GM21360 (cell line): ENCODE measurements at regions not wholly inside any gene's neighbourhood (a gene's known extent, or its start where the extent isn't known, plus 50 kb on each side); places are given as distances from the start of the nearest gene placed in this dataset.

ENCODE experiments used
- ATAC-seq: cut with Tn5 transposase; IDR thresholded peaks from one replicate; pipeline ENCODE4 v1.9.1; 2021; ENCODE audit warnings: mild to moderate bottlenecking, moderate library complexity; ENCODE audit not compliant: unreplicated experiment

GRCh38 chr4:153997516-153997915 is 208.6 kb upstream of the SFRP2 start:
- ATAC-seq: no peak

GRCh38 chr4:153989505-153989904 is 200.6 kb upstream of the SFRP2 start:
- no peak for ATAC-seq

DNA sequence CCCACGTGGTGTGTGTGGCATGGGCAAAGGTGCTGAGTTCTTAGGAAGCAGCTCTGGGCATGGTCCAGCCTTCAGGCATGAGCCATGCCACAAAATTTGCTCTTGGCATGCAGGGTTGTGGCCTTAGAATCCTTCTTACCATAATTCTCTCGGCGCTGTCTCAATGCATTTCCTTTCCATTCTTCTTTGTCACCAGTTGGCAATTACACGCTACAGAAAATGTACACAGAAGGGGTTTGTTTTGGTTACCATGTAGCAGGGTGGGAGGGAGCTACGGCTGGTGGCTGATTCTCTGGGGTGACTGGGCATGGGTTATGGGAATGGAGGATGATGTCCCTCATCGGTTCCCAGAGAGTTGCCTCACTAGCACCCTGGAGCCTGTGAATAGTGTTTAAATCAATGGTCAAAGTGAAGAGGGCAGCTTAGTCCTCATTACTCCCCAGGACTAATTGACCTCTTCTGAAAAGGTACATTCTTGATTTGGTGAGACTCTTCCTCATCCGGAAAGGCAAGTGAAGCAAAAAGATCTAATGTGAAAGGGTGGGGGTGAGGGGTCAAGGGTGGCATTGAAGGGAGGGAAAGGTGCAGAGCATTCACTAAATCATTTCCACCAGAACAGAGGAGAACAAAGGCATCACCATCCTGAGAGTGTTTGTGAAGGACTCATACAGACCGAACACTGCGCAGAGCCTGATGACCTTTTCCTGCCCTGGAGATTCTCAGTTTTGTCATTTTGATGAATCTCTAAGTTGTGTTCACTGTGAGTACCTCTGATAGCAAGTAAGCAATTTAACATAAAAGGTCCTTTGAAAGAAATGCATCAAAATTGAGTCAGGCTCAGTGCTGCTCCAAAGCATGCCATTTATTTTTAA is 199.8 kb upstream of the SFRP2 start:
- no peak for ATAC-seq

GRCh38 chr4:153987291-153987690 is 198.4 kb upstream of the SFRP2 start:
- no peak for ATAC-seq

DNA sequence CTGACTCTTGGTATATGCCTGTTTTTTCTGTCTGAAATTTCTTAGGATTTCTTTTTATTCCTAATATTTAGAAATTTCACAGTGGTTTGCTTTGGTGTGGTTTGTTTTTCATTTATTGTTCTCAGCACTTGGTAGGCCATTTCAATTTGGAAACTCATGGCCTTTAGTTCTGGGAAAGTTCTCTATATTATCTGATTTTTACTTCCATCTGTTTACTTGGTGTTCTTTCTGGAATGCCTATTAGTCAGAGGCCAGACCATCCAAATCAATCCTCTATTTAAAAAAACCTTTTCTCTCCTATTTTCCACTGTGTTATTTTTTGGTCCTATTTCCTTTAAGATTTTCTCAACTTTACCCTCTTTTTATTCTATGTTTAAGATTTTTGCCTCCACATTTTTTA is 188.1 kb upstream of the SFRP2 start:
- ATAC-seq: no peak

GRCh38 chr4:153974452-153974851 is 185.6 kb upstream of the SFRP2 start:
- no peak for ATAC-seq

GRCh38 chr4:153973942-153974341 is 185.1 kb upstream of the SFRP2 start:
- no peak for ATAC-seq

GRCh38 chr4:153971899-153972298 is 183.0 kb upstream of the SFRP2 start:
- ATAC-seq: no peak

DNA sequence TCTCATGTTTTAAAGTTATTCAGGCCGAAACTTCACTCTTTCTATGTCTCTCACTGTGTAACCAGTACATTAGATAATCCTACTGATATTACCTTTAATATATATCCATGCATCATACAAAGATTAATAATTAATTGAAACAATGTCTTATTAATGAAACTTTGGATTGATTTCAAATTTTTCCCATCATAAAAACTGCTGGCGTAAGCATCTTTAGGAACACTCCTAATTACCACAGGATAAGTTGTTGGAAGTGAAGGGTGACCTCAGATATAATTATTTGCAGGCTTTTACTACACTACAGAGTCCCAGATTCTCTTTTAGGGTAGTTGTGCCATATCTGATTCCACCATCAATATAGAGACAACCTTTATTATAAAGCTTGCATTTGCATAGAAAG is 181.3 kb upstream of the SFRP2 start:
- ATAC-seq: no peak

GRCh38 chr4:153969542-153969941 is 180.7 kb upstream of the SFRP2 start:
- ATAC-seq: no peak

- no peak for ATAC-seq
These were observed 177.8 kb upstream of the SFRP2 start for GRCh38 chr4:153966641-153967040.

- ATAC-seq: no peak
These were observed 174.3 kb upstream of the SFRP2 start for GRCh38 chr4:153963216-153963615.

DNA sequence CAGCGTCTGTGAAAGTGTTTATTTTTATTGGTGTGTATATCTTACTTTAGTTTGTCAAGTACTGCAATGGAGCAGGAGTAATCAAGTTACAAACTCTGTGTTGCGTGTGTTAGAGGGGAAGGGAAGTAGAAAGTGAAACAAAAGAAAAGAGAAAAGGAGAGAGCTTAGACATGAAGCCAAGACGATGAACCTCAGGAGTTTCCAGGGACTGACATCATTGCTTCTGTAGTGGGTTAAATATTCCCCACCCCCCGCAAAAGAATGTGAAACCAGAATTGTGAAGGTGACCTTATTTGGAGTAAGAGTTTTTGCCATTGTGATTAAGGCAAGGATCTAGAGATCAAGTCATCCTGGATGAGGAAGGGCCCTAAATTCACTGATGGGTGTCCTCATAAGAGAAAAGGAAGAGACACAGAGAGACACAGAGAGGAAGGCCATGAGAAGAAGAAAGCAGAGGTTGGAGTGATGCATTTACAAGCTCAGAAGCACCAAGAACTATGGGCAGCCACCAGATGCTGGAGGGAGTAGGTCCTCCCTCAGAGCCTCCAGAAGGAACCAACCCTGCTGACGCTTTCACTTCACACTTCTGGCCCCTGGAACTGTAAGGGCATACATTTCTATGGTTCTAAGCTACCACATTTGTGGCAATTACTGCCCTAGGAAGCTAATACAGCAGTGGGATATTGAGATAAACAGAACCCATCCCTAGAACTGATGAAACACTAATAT is 173.6 kb upstream of the SFRP2 start:
- no peak for ATAC-seq

DNA sequence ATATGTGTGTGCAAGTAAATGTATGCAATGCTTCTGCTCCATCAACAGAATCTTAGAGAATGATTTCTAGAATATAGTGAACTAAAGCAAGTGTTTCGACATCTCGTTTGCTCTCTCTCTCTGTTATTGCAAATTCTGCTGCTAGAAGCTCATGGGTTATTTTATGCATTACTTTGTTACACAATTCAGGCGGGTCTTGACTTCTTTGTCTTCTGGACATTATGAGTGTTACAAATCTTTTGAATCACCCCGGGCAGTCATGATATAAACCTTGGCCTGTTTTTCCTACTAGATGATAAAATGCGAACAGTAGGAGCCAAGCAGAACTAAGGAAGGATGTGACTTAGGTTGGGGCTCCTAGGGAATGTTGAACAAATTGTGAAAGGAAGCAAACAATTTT is 166.4 kb upstream of the SFRP2 start:
- no peak for ATAC-seq

DNA sequence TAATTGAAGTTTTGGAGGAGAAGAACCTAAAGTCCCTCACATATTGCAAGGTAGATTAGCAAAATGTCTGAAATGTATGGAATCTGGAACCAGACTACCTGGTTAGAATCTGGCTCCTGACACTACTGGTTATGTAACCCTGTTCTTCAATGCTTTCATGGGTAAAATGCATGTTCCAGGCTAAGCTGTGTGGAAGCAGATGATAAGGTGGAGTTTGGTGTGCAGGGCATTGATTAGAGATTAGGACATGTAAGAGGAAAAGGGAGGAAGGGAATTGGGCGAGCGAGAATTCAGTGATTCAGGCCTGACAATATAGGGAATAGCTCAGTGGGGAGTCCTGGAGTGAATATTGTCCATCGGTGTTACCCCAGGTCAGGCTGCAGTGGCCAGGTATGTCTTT is 165.8 kb upstream of the SFRP2 start:
- ATAC-seq: no peak

DNA sequence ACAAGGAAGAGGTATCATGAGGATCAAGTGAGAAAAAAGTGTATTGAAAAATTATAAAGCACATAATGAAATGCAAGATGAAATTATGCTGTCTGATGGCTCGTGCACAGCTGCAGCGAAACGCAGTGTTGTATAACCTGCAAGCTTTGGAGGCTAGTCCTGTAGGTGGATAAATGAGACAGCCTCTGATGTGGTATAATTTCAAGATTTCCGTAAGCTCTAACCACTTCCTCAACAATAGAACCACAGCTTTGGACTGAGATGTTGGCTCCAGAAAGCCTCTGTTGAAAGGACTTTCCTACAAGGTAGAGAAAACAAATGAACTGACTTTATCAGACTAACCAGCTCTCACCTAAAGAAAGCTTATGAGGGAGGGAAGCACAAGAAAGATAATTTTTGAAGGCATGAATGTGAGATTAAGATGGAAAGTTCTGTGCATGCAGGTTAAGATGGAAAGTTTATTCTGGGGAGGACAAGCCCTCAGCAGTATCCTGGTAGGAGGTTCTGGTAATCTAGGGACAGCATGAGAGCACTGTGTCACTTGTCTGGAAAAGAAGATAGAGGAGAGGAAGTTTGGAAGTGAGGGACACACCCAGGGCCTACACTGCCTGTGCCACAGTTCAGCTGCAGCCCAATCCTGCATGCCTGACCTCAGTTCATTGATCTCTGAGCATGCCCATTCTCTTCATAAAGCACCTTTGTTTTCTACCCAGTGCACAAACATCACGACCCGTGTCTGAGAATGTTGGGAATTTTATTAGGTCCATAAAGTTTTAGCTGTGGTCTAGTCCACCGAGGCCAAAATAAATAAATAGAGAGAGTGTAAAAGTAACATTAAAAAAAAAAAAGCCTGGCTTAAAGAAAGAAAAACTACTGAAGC is 161.5 kb upstream of the SFRP2 start:
- ATAC-seq: peak; percentile 64

DNA sequence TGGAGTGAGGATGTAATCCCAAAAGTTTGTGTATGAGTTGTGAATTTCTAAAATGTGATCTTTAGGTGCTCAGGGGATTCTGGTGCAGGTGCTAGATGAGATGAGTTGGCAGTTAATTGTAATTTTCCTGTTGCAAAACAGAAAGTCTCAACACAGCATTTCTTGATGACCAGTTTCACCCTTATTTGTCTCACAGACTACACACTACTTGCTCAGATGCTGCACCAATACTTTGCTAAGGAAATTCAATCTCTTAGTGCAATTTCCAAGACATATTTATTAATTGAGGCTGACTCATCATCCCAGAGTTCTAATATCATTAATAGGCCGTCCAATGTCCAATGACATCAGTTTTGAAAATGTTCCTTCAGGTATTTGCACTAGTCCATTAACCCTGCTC is 159.2 kb upstream of the SFRP2 start:
- no peak for ATAC-seq

DNA sequence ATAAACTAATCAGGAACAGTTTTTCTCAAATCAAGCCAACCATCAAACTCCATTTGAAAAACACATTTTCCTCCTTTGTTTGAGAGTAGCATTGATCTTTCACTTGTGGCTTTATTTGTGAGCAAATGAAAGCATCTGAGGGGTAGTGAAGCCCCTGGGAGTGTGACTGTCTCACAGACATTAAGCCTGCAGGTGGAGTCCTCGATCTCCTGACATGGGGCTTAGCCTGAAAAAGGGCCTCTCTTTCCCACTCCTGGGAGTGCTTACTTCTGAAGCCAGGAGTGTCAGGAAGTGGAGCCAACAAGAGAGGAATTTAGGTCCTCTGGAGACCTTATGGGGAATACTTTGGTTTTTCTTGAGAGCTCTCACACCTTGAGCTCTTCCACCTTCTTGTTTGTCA is 158.2 kb upstream of the SFRP2 start:
- no peak for ATAC-seq

DNA sequence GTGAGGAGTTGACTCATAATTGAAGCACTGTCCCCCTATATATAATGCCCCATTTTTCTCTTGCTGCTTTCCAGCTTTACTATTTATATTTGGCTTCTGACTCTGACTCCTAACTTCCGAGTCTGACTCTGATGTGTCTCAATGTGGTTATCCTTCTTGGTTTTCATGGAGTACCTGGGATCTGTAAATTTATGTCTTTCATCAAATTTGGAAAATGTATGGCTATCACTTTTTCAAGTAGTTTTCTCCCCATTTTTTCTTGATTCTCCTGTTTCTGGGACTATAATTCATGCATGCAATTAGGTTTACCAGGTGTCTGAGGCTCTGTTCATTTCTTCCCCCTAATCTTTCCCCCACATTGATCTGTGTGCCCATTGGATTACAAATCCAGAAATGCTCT is 156.8 kb upstream of the SFRP2 start:
- no peak for ATAC-seq

DNA sequence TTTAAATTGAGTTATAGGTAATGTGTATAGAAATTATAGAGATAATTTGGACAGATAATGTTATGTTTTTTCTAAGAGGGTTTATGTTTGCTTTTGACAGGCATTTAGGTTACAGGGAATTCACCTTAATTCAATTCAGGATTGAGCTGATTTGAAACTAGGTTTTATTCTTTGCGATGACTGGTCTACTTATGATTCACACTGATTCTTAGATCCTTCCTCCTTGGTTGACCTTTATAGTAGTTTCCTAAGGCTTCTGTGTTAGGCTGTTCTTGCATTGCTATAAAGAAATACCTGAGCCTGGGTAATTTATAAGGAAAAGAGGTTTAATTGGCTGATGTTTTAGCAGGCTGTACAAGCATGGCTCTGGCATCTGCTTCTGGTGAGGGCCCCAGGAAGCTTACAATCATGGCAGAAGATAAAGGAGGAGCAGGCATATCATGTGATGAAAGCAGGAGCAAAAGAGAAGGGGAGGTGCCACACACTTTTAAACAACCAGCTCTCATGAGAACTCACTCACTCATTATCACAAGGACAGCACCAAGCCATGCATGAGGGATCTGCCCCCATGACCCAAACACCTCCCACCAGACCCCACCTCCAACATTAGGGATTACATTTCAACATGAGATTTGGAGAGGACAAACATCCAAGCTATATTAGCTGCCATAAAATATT is 155.0 kb upstream of the SFRP2 start:
- ATAC-seq: no peak

DNA sequence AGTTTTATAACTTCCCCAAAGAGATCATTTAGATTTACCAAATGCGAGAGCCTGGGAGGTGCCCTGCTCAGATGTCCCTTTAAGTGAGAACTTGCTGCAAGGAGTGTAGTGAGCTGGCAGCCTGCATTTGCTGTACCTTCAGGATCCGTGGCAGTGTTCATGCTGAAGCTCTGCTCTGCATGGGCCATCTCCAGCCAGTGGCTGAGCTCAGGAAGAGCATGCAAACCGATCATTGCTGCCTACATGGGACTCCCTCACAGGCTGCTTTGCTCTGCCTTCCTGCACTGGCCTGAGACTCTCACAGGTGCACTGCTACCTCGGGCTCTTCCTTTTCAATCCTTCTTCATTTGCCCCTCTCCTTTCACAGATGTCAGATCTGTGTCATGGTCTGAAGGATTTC is 152.0 kb upstream of the SFRP2 start:
- no peak for ATAC-seq
